Pulmonary artery endothelial cell (primary cell): ENCODE measurements at regions not wholly inside any gene's neighbourhood (a gene's known extent, or its start where the extent isn't known, plus 50 kb on each side); places are given as distances from the start of the nearest gene placed in this dataset.

ENCODE experiments used
- DNase-seq: peaks from one replicate; pipeline ENCODE4 v3.0.0-alpha.2; 2011; ENCODE audit warnings: low read depth, low spot score

DNA sequence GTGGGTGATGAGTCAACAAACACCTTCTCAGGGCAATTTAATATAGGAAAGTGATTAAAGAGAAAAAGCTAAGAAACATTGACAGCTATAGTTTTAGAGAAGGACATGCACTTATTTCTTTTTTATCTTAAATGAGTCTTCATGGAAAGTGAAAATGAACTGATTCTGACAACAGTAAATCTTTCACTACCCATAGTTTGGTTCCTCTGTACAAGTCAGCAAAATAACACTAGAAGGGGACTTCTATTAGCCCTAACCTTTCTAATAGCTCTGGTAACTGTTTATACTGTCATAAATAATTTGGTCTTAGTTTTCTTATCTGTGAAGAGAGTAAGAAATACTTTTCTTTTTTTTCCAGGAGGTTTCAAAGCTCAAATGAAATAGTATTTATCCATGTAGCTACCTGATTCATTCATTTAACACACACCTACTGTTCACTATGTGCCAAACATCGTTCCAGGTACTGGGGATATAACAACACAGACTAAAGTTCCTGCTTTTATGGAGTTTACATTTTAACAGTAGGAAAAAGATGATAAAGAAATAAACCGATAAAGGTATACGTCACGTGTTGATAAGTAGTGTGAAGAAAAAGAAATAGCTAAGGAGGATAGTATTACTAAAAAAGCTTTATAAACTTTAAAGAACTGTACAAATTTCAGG lies 148.2 kb downstream of the PCSK1 start:
- no peak for DNase-seq

DNA sequence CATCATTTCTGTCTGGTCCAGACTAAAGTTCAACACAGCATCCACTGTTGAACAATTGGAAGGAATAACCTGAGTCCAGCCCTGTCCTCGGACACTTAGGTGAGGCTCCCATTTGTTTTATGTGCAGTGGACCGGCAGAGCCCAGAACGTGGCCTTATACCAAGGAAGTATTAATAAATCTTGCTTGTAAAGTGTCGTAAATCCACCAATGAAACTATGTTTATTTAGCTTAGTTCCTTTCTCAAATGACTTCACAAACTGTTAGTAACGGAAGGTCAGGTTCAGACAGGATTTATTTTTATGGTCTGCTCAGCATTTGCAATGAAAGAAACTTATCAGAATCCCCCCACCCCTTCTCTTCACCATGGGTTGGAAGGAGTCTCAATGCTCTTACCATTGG lies 149.5 kb downstream of the PCSK1 start:
- no peak for DNase-seq

DNA sequence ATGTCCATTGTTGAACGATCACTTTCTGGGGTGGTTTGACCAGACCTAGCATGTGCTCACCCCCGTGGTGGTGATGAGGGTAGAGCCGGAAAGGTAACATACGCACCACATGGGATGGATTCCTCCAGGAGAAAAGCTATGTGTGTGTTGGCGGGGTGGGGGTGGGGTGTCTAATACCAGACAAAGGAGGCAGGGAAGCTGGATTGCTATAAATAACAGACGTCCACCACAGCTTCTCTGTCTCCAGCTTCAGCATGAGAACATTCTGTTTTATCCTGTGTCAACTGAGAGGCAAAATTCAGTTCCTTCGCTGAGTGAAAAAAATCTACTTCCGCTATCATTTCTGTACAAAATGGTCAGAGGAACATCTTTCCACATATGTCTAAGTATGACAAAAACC lies 151.0 kb downstream of the PCSK1 start:
- no peak for DNase-seq

DNA sequence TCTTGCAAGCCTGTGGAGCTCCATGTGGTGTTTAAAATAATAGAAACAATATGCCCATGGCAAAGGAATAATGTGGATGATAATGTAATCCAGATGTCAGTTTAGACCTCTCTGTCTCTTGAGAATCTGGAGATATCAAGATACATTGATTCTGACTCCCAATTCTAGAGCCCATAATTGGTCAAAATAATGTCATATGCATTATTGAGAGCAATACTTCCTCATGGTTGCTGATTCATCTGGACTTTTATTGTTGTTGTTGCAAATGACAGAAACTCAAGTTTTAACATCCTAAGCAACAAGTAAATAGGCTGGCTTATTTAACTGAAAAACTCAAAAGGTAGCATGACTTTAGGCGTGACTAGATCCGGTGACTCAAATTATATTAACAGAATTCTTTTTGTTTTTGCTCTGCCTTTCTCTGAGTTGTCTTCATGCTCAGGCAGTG lies 152.1 kb downstream of the PCSK1 start:
- no peak for DNase-seq

DNA sequence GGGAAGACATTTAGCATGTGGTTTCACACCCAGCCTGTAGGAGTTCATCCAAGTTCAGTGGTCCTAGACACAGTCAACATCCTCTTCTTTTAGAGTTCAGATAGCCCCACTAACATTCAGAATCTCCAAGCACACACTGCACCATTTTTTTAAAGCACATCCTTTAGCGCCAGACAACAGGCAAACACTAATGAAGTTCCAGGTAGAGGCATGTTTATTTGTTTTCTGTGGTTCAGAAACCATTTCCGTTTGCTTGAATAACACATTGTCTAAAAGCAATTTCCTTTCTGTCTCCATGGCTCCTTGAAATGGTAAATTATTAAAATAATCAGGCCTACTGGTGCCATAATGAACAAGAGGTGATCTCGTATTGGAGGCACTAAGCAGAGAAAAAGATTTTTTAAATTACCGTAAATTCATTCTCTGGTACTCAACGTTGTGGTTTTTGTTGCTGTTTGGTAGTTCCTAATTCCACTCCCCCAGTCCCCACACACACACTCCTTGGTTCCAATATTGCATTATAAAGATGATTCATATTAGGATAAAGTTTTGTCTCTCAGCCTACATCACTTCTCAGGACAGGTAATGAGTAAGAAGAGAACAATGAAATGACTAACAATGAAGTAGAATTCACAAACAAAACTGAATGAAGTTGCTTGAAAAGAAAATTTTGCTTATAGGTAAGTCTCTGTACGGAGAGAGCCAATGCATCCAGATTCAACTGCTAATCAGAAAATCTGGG lies 153.1 kb downstream of the PCSK1 start:
- DNase-seq, result no peak

DNA sequence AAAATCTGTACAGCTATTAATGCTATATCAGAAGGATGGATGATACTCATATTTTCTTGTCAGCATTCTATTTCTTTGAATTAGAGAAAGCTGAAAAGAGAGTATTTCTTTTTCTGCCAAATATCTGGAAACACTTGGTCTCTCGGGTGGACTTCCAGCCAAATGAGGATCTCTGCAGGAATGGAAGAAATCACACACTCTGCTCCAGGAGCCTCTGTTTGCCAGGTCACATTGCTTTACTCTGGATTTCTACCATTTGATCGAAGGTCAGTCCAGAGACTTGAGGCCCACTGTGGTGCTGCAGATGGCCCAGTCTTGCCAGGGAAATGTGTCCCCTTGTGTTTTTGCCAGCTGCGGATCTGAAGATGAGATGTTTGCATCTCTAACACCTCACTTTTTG lies 154.1 kb downstream of the PCSK1 start:
- no peak for DNase-seq

DNA sequence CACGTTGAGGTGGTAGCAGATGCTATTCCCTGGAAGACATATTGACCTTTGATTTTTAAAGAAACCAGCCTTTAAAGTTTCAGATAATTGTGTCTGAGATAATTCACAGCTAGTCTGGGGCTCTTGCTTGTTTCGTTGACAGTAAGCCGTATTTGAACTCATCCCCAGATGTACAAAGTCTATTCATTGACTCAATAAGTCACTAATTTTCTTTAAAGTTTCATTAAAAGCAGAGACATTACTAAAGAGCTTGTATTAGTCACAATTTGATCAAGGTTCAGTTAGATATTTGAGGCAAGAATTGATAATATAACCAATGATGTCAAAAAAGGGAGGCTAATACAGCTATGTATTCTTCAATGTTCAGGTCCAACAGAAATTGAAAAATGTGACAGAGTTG lies 158.0 kb downstream of the PCSK1 start:
- DNase-seq, result no peak

DNA sequence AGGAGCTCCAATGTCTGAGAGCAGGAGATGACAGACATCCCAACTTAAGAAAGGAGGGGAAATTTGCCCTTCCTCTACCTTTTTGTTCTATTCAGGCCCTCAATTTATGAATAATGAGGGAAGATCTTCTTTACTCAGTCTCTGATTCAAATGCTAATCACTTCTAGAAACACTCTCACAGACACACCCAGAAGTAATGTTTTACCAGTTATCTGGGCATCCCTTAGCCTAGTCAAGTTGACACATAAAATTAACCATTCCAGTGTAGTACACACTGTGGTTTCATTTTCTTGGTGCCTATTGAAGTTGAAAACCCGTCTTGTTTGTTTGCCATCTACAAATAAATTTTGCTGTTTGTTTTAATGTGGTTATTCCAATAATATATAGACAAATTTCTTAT lies 167.6 kb downstream of the PCSK1 start:
- no peak for DNase-seq

DNA sequence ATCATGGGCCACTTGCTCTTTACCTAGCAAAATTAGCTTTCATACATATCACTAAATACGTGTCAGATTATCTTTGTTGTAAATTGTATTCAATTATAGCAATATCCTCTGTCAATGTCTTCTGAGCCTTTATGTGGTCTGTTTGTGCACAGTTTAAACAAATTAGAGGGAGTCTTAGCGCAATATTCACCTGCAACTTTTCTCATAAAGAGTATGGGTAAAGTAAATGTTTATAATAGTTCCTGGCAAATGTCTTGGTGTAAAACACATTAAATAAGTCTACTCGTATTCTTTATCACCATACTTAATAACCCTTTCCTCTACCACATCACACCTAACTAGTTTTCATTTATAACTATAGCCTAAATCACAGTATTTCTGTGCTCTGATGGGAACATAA lies 169.0 kb downstream of the PCSK1 start:
- no peak for DNase-seq

DNA sequence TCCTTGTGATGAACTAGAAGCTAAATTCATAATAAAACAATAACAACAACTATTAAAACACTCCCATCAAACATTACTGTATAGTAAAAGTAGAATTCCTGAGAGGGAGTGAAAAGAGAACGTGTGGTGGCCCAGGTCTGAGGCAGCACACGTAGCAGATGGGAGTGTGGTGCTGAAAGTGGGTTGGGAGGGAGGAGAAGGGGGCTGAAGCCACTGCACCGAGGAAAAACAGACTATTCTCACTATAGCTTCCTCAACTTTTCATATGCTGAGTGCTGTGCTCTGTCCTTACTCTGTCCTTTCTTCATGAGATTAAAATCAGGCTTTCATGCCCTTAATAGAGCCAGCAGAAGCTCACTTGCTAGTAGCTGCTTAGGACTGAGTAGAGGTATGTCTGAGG lies 170.9 kb downstream of the PCSK1 start:
- no peak for DNase-seq

DNA sequence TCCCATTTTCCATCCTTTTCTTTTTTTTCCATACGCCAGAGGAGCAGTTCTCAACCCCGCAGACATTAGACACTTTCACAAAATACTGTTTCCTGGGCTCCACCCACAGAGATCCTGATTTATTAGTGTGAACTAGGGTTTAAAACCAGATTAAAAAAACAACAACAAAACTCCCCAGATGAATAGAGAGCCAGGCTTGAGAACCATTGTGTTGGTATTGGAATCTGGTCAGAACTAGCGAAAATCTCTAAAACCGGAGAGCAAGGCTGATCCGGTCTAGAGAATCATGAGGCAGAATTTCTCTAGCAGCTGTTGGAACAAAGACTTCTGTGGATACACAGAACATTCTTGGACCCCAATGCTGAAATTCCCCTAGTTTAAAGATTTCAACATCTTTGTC lies 173.0 kb downstream of the PCSK1 start:
- DNase-seq, result no peak

DNA sequence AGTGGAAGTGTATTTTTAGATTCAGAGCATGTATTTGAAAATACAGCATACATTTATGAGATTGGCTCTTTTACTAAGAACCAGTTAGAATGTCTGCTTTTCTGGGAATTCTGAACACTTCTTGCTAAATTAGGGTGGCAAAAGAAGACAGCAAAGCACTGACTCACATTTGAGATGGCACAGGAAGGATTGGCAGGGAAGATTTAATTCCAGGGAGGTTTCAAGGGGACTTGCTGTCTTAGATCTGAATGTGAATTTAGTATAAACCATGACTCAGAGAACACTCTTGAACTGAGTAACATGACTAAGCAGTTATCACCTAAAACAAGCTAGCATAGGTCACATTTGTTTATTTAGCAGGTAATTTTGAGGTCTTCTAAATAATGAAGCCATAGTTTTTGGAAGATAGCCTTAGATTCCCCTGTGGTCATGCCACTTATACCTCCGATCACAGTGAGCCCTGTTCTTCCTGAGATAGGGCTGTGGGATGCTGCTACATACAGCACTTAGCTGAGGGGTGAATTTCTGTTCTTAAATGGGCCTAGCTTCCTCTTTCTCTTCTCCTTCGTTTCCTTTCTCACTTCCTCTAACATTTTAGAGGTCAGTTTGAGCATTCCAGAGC lies 173.8 kb downstream of the PCSK1 start:
- DNase-seq, result no peak

DNA sequence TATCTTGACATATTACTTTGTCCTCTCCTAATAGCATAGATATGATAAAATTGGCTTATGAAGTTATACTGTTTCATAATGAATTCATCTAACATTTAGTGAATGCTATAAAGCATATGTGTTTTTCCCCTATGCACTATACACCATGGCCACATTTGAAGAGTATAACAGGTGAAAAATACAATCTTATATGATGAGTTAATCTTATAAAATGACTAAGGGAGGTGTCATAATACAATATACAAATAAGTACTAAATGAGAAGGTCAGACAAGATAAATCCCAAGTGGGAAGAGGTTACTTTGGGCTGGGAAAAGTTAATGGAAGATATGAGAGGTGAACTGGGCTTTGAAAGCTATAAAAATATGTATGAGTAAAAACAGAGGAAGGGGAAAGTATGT lies 174.4 kb downstream of the PCSK1 start:
- no peak for DNase-seq

DNA sequence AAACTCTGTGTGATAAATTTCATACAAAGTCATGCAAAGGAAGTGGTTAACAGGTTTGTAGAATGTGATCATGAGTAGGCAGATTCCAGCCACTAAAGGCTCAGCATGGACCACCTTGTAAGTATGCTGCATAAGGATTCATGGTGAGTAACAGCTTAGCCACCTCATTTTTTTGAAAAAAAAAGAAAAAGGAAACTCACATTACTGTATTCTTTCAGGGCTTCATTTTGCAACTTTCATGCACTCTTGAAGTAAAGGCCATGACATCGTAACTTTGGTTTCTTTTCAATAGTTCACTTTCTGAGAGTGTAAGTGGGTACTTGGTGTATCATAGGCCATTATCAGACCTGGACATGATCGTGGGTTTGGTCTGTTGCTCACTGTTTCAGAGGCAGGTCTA lies 175.1 kb downstream of the PCSK1 start:
- DNase-seq, result no peak

DNA sequence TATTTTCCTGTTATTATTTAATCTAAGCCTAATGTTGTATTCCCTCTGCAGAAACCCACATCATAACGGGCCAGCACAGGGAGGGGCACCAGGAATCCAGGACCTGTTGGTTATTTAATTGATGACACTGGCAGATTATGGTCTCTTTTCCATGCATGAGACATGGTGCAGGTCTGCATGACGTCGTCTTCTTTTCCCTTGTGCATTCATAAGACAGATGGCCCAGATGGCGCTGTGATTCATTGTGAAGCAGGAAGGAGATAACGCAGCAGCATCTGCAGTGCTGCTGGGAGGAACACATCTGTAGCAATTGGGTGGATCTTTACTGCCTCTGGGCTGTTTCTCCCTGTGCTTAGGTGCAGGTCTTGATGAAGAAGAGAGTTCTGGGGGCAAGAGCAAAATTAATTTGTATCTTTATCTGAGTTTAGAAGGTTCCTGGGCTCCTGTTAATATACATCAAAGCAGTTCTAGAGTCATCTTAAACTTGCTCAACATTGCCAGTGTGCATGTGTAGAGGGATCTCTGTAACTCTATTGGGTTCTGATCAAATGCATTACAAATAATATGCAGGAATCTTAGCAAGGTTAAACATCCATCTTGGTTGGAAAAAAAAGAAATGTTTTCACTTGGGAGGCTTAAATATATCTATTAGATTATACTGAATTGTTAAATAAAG lies 176.1 kb downstream of the PCSK1 start:
- peak; percentile 24 for DNase-seq

DNA sequence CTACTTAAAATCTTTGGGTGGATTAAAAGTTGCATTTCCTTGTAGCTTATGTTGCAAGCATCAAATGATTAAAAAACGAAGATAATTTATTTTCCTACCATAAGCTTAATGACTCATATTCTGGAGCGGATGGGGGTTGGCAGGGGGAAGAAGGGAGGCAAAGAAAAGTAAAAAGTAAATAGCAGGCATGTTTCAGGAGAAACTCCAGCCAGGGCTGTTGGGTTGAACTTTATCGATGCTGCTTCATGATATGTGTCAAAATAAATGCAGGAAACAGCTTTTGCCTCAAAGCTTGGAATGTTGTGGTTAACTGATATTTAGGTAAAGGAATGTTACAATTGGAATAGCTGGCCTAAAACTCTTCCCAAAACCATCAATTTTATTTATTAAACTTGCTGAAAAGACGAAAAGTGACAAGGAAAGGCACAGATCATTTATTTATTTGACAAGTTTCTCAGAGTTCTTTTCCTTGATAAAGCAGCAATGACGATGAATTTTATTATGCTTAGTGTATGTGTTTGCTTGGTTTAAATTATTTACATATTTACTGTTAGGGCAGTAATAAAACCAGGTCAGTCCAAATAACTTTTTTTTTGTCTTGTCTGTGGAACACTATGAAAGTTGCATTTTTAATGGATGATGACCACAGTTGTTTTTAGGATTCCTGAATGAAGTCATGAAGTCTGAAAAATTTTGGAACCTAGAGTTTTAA lies 177.9 kb downstream of the PCSK1 start:
- DNase-seq, result peak; percentile 57

DNA sequence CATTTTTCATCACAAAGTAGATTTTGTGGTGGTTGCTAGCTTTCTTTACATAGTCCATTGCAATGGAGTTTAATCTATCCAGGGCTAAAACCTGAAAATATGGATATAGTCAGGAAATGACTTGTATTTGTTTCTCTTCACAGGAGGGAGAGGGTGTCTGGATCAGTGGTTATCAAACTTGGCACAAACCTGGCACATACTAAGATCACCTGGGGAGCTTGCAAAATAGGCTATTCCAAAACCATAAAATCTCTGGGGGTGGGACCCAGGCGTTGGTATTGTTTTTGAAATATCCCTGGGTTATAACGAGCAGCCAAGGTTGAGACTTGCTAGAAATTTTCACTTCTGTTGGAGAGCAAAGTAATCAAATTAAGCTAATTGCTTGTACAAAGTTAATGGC lies 179.9 kb downstream of the PCSK1 start:
- DNase-seq, result no peak

DNA sequence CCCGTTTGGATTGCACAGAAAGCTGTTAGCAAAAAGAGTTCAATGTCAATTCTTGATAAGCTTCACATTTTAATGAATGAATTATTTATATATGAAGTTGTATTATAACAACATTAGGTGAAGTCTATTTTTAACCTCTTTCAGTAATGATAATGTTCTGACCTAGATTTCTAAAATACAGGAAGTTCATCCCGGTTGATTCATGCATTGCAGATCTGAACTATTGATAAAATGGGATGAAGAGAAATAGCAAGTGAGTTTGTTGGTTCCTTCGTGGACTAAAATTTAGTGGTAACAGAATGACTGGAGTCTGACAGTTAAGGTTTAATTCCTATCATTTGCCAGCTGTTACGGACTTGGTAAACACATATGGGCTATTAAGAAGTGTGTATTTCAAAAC lies 180.5 kb downstream of the PCSK1 start:
- no peak for DNase-seq

DNA sequence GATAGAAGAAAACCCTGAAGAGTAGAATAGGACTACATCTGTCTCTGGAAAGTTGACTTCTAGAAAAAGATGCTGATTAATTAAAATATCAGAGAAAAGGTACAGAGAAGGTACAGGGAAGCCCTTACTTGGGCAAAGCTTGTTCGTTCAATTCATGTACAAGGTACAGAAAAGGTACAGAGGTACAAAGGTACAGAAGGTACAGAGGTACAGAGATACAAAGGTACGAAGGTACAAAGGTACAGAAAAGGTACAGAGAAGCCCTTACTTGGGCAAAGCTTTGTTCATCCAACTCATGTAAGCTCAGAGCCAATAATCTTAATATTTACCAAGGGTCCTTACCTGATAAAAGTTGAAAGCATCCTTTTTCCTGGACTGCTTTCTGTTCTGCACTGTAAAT lies 182.3 kb downstream of the PCSK1 start:
- DNase-seq, result no peak

DNA sequence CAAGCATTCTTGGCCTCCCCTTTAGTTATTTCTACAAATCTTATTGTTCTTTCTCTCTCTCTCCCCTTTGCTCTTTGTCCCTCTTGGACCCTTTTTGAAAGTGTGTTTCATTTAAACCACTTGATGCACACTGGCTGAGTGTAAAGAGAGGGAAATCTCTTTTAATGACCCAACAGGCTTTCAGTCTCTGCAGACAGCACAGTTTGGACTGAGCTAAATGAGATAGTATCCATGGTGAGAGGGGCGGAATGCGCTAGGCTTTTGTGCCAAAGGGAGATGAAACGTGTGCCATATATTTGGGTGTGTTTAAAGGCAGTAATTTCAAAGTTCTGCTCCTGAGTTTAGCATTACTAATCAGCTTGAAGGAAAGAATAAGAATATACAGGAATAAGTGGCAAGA lies 184.9 kb downstream of the PCSK1 start:
- no peak for DNase-seq

DNA sequence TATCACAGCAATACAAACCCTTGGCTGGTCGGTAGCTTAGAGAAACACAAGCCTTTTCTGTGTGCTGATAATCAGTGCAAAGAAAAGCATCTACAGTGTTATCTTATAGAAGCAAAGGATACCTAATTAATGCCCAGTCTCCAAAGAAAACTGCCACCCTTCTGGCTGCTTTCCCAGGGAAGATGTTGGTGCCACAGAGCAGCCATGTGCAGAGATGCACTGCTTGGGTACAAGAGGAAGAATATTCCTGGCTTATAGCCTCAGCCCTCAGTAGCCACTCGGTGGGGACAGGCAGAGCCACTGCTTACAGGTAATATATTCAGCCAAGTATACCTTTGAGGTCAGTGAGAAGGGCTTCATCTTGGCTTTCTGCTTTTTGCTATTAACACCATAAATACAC lies 185.3 kb downstream of the PCSK1 start:
- DNase-seq, result no peak
